ENCODE measurements at regions not wholly inside any gene's neighbourhood (a gene's known extent, or its start where the extent isn't known, plus 50 kb on each side); places are given as distances from the start of the nearest gene placed in this dataset.
A peak's percentile ranks its signal among the peaks of the same experiment; 100 is the strongest.
"Not testable (repeated sequence)": the region's sequence is repeated elsewhere in the genome, so short reads cannot be mapped to it uniquely, and the experiment has no call there.

- no peak for DNase-seq (ENCODE audit: extremely low spot score, insufficient read length, low read depth)
- FAIRE-seq, result no peak
Measured at GRCh38 chr14:58918066-58918738, 270.3 kb upstream of the DAAM1 start.

GRCh38 chr14:58919217-58919616, 269.2 kb upstream of the DAAM1 start:
- DNase-seq (ENCODE audit: extremely low spot score, insufficient read length, low read depth) (no peak), FAIRE-seq (no peak)

- no peak for FAIRE-seq
- no peak for DNase-seq (ENCODE audit: extremely low spot score, insufficient read length, low read depth)
Measured at GRCh38 chr14:58920230-58920629, 268.2 kb upstream of the DAAM1 start.

GRCh38 chr14:58922201-58922940, 266.1 kb upstream of the DAAM1 start:
- DNase-seq (ENCODE audit: extremely low spot score, insufficient read length, low read depth); FAIRE-seq: not testable (repeated sequence)

GRCh38 chr14:58923751-58924405, 264.6 kb upstream of the DAAM1 start:
- FAIRE-seq (no peak), DNase-seq (ENCODE audit: extremely low spot score, insufficient read length, low read depth) (no peak)

GRCh38 chr14:58941629-58942028, 246.8 kb upstream of the DAAM1 start:
- no peak for DNase-seq (ENCODE audit: extremely low spot score, insufficient read length, low read depth)
- no peak for FAIRE-seq

GRCh38 chr14:58942516-58942915, 246.0 kb upstream of the DAAM1 start:
- no peak for FAIRE-seq
- no peak for DNase-seq (ENCODE audit: extremely low spot score, insufficient read length, low read depth)

- FAIRE-seq (no peak), DNase-seq (ENCODE audit: extremely low spot score, insufficient read length, low read depth) (no peak)
Measured at GRCh38 chr14:58944343-58944967, 244.0 kb upstream of the DAAM1 start.

- DNase-seq (ENCODE audit: extremely low spot score, insufficient read length, low read depth), result no peak
- no peak for FAIRE-seq
Measured at GRCh38 chr14:58944968-58945356, 243.5 kb upstream of the DAAM1 start.

GRCh38 chr14:58946431-58946830, 242.0 kb upstream of the DAAM1 start:
- FAIRE-seq, result no peak
- DNase-seq (ENCODE audit: extremely low spot score, insufficient read length, low read depth), result no peak

- no peak for FAIRE-seq
- no peak for DNase-seq (ENCODE audit: extremely low spot score, insufficient read length, low read depth)
Measured at GRCh38 chr14:58947156-58947555, 241.3 kb upstream of the DAAM1 start.

- DNase-seq (ENCODE audit: extremely low spot score, insufficient read length, low read depth), result no peak
- peak; percentile 36 for FAIRE-seq
Measured at GRCh38 chr14:58947814-58948445, 240.5 kb upstream of the DAAM1 start.

- DNase-seq (ENCODE audit: extremely low spot score, insufficient read length, low read depth), result no peak
- FAIRE-seq, result no peak
Measured at GRCh38 chr14:58950555-58950954, 237.9 kb upstream of the DAAM1 start.

- FAIRE-seq, result no peak
- no peak for DNase-seq (ENCODE audit: extremely low spot score, insufficient read length, low read depth)
Measured at GRCh38 chr14:58951143-58951542, 237.3 kb upstream of the DAAM1 start.

GRCh38 chr14:58954052-58954451, 234.4 kb upstream of the DAAM1 start:
- DNase-seq (ENCODE audit: extremely low spot score, insufficient read length, low read depth) (no peak), FAIRE-seq (peak; percentile 74)

GRCh38 chr14:58954901-58955861, 233.3 kb upstream of the DAAM1 start:
- peak; percentile 71 for FAIRE-seq
- no peak for DNase-seq (ENCODE audit: extremely low spot score, insufficient read length, low read depth)

GRCh38 chr14:58961045-58961731, 227.3 kb upstream of the DAAM1 start:
- no peak for FAIRE-seq
- DNase-seq (ENCODE audit: extremely low spot score, insufficient read length, low read depth), result no peak

GRCh38 chr14:58963873-58964597, 224.4 kb upstream of the DAAM1 start:
- no peak for FAIRE-seq
- no peak for DNase-seq (ENCODE audit: extremely low spot score, insufficient read length, low read depth)
